HL-60 (cell line): ENCODE measurements at regions not wholly inside any gene's neighbourhood (a gene's known extent, or its start where the extent isn't known, plus 50 kb on each side); places are given as distances from the start of the nearest gene placed in this dataset.

Experiments used
- CTCF ChIP-seq: IDR thresholded peaks from one replicate; pipeline ENCODE4 v1.5.1; 2011; ENCODE audit warnings: low read length, control low read depth, inconsistent platforms; ENCODE audit not compliant: insufficient read depth
- POLR2AphosphoS5 ChIP-seq: IDR thresholded peaks from 2 replicates; pipeline ENCODE4 v1.6.1; 2012; ENCODE audit warnings: low read depth
- REST ChIP-seq: IDR thresholded peaks from 2 replicates; pipeline ENCODE4 v1.6.1; 2012; ENCODE audit warnings: low read depth; ENCODE audit not compliant: insufficient replicate concordance

GRCh38 chr3:22161315-22161714 is 410.3 kb upstream of the ZNF385D start:
- no peak for TF ChIP-seq CTCF
- TF ChIP-seq REST, result no peak
- TF ChIP-seq POLR2AphosphoS5, result no peak
